HG03575 (cell line): ENCODE measurements at regions not wholly inside any gene's neighbourhood (a gene's known extent, or its start where the extent isn't known, plus 50 kb on each side); places are given as distances from the start of the nearest gene placed in this dataset.
"Not testable (repeated sequence)": the region's sequence is repeated elsewhere in the genome, so short reads cannot be mapped to it uniquely, and the experiment has no call there.

Experiments used
- ATAC-seq: cut with Tn5 transposase; IDR thresholded peaks from one replicate; pipeline ENCODE4 v1.9.1; 2021; ENCODE audit not compliant: unreplicated experiment, insufficient number of reproducible peaks, low FRiP score; ENCODE audit errors: extremely low read depth

GRCh38 chr1:189253601-189254350, 1223.9 kb downstream of the BRINP3 start:
- no peak for ATAC-seq

DNA sequence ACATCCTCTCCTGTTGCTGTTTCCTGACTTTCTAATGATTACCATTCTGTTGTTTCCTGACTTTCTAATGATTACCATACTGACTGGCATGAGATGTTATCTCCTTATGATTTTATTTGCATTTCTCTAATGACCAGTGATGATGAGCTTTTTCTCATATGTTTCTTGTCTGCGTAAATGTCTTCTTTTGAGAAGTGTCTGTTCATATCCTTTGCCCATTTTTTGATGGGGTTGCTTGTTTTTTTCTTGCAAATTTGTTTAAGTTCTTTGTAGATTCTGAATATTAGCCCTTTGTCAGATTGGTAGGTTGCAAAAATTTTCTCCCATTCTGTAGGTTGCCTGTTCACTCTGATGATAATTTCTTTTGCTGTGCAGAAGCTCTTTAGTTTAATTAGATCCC, 1216.5 kb downstream of the BRINP3 start:
- ATAC-seq: not testable (repeated sequence)

DNA sequence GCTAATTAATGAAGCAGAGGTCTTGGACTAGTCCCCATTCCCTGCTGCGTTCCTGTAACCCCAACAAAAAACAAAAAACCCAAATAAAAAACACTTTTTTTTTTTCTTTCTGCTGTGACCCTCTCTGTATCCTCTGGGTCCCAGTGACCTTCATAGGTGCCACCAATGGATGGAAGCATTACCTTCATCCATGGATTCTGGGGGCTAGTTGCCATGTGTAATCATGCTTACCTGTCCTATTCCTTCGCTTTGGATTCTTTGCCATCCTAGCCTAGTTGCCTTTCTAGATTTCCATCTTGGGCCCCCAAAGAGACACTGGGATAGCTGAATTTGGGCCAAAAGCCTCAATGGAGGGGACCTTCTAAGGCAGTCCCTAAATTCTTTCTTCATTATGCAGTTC, 1208.7 kb downstream of the BRINP3 start:
- ATAC-seq: no peak

DNA sequence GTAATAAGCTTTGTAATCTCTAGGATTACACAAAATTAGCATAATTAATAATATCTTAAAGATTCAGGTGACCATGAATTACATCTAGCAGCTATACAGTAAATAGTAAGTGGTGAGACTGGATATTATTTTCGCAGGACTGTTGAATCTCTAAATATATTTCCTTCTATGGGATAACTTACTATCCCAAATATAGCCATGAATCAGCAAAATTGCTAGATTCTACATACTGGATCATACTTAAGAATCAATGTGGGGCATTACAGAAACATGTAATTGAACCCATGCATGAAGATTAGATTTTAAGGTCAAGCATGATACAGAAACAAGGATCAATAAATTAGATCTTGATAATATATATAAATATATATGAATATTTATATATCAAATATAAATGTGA, 1203.4 kb downstream of the BRINP3 start:
- no peak for ATAC-seq

DNA sequence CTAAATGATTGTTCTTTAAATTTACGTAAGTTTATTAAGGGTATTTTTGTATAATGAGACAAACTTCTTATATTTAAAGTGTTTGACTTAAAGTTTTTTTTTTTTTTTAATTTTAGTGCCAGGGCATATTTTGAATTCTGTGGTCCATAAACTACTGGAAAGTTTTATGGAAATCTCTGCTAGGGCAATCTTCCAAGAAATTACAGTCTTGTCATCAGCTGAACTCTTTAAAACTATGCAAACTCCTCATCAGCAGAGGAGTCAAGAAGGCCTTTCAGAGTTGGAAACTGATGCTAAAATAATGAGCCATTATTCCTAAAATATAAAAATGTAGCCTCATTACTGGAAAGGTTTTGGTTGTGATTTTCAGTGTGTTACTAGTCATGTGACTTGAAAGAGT, 1201.9 kb downstream of the BRINP3 start:
- no peak for ATAC-seq

DNA sequence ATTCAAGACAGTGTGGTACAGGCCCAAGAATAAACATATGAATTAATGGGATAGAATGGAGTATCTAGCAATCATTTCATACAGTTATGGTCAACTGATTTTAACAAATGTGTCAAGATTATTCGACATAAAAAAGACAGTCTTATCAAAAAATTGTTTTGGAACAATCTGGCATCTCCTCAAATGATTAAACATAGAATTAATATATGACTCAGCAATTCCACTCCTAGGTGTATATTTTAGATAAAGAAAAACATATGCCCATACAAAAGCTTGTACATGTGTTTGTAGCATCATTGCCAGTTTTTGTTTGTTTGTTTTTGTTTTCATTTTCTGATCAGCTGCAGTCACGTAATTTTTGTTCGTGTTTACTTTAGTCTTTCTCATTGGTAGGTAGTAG, 1188.3 kb downstream of the BRINP3 start:
- no peak for ATAC-seq

DNA sequence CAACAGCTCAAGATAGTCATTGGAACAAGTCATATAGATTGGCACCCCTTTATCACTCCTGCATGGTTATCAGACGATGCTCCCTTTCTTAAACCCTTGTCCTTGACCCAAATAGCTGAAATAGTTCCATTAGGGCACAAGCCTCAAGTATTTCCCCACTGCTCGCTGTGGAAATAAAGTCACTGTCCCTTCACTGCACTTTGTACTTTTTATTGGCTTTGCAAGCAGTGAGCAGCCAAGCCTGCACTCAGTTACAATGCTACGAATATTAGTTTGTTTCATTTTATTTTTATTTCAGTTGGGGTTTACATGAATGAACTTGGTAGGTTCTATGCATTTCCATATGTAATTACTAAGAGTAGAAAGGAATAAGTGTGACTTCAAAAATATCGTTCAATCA, 1176.4 kb downstream of the BRINP3 start:
- no peak for ATAC-seq

GRCh38 chr1:189305279-189305678, 1172.4 kb downstream of the BRINP3 start:
- ATAC-seq: no peak

DNA sequence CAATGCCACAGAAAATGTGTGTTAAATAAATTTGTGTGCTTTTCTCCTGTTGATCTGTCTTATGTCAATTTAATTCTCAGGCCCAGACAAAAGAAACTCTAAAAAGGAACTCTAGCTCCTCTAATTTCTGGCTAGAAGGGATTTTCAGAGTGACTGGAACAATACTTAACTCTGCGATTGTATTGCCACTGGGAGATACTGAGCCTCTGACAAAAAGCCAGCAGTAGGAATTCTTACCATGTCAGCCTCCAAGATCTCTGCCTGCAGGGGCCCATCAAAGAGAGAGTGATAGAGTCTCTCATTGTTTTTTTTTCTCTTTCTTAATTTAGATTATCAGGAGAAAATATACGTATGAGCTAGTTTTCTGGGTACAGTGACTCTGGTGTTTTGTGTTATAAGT, 1165.7 kb downstream of the BRINP3 start:
- ATAC-seq: no peak

- no peak for ATAC-seq
Observed at GRCh38 chr1:189312499-189312898, 1165.2 kb downstream of the BRINP3 start.

- ATAC-seq: no peak
Observed at GRCh38 chr1:189313488-189313887, 1164.2 kb downstream of the BRINP3 start.

DNA sequence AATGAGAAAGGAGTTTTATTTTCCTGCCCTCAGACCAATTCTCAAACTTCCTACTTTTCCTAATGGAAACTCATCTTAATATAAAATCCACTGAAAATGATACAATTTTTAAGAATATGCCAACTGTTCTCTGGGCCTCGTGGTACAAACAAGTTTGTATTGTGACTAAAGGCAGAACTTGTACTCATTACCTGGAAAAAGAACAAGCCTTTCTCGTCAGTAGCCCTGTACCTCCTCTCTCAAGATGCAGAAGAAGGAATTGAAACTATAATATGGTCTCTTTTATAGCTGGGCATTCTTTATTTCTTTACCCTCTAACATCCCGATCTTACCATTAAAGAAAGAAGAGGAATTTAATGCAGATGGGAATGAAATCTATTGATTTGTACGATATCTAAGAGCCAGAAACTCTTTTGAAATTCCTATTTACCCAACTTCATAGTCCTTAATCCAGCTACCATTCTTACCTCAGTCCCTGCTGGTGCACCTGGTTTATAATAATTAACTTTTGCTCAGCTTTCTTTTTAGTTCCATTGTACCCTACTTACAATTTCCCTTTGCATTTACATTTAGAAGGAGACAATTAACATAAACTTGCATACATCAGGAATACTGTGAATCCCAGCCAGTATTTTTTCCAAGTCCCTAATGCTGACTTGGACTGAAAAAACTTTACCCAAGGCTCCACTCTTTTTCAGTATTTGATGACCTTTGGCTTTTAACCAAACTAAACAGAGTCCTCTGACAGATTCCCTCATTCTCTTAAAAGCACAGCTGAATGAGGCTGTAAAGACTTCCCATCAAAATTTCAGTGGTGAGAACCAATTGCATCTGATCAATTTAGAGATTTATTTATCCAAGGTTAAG, 1162.4 kb downstream of the BRINP3 start:
- ATAC-seq: no peak

GRCh38 chr1:189323091-189323490, 1154.6 kb downstream of the BRINP3 start:
- no peak for ATAC-seq

GRCh38 chr1:189331071-189331470, 1146.6 kb downstream of the BRINP3 start:
- ATAC-seq: not testable (repeated sequence)

GRCh38 chr1:189336115-189337100, 1141.3 kb downstream of the BRINP3 start:
- ATAC-seq: no peak

- ATAC-seq: no peak
Observed at GRCh38 chr1:189349607-189350006, 1128.1 kb downstream of the BRINP3 start.

- ATAC-seq: no peak
Observed at GRCh38 chr1:189350983-189351616, 1126.6 kb downstream of the BRINP3 start.

GRCh38 chr1:189351960-189352359, 1125.7 kb downstream of the BRINP3 start:
- ATAC-seq: no peak

DNA sequence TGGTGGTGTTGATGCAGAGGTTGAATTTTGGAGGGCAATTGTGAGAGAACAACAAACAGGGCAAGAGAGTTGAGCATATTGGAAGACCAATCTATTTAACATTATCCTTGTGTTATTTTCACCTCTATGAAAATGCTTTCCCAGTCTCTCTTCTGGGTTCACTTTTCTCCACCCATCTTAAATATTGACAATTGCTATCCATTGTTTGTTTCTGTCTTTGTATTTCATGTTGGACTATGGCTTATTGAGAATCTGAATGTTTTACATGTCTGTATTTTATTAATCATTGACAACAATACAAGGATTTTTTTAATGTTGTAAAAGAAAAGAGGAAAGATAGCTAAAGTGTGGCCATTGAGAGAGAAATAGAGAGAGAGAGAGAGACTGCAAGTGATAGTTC, 1121.5 kb downstream of the BRINP3 start:
- ATAC-seq: no peak
